GM18861 (cell line): ENCODE measurements at regions not wholly inside any gene's neighbourhood (a gene's known extent, or its start where the extent isn't known, plus 50 kb on each side); places are given as distances from the start of the nearest gene placed in this dataset.

Experiments
- ATAC-seq: cut with Tn5 transposase; IDR thresholded peaks from one replicate; pipeline ENCODE4 v1.9.1; 2021; ENCODE audit not compliant: unreplicated experiment

- ATAC-seq, result no peak
Observed at GRCh38 chrX:121102101-121102500, 54.7 kb downstream of the GLUD2 start.

- no peak for ATAC-seq
Observed at GRCh38 chrX:121103381-121103780, 56.0 kb downstream of the GLUD2 start.

GRCh38 chrX:121106484-121107235, 59.2 kb downstream of the GLUD2 start:
- no peak for ATAC-seq

GRCh38 chrX:121109986-121110385, 62.6 kb downstream of the GLUD2 start:
- no peak for ATAC-seq

GRCh38 chrX:121110536-121110935, 63.1 kb downstream of the GLUD2 start:
- no peak for ATAC-seq

- ATAC-seq, result no peak
Observed at GRCh38 chrX:121114691-121115090, 67.3 kb downstream of the GLUD2 start.

- no peak for ATAC-seq
Observed at GRCh38 chrX:121120690-121121605, 73.5 kb downstream of the GLUD2 start.

GRCh38 chrX:121122332-121122731, 74.9 kb downstream of the GLUD2 start:
- no peak for ATAC-seq

GRCh38 chrX:121128925-121129877, 81.8 kb downstream of the GLUD2 start:
- ATAC-seq, result no peak

- no peak for ATAC-seq
Observed at GRCh38 chrX:121132675-121133074, 85.3 kb downstream of the GLUD2 start.

- no peak for ATAC-seq
Observed at GRCh38 chrX:121135488-121136207, 88.2 kb downstream of the GLUD2 start.

GRCh38 chrX:121146059-121146628, 98.7 kb downstream of the GLUD2 start:
- ATAC-seq, result no peak

- no peak for ATAC-seq
Observed at GRCh38 chrX:121150217-121150616, 102.8 kb downstream of the GLUD2 start.

GRCh38 chrX:121151293-121151692, 103.9 kb downstream of the GLUD2 start:
- ATAC-seq, result peak; percentile 63

GRCh38 chrX:121154858-121155404, 107.5 kb downstream of the GLUD2 start:
- ATAC-seq, result no peak

- ATAC-seq, result peak; percentile 83
Observed at GRCh38 chrX:121160987-121161386, 113.6 kb downstream of the GLUD2 start.

- no peak for ATAC-seq
Observed at GRCh38 chrX:121161501-121161933, 114.1 kb downstream of the GLUD2 start.

GRCh38 chrX:121163443-121163842, 116.0 kb downstream of the GLUD2 start:
- no peak for ATAC-seq

GRCh38 chrX:121165930-121166359, 118.5 kb downstream of the GLUD2 start:
- no peak for ATAC-seq
